Suprapubic skin (tissue), 3 donors: ENCODE measurements at regions not wholly inside any gene's neighbourhood (a gene's known extent, or its start where the extent isn't known, plus 50 kb on each side); places are given as distances from the start of the nearest gene placed in this dataset.

ENCODE experiments used
- CTCF ChIP-seq, 2 donors: fragments of 200-600 bp in 1 of 2; fragments of 450-650 bp in 1 of 2; sonication (generic) in 1 of 2; IDR thresholded peaks; one replicate each; pipeline ENCODE4 v1.5.1; 2016 to 2019; ENCODE audit warnings: antibody characterized with exemption in 2 of 2, mild to moderate bottlenecking in 1 of 2, moderate library complexity in 1 of 2
- POLR2A ChIP-seq, 2 donors: fragments of 450-650 bp; IDR thresholded peaks; one replicate each; pipeline ENCODE4 v1.6.1; 2017; ENCODE audit warnings: antibody characterized with exemption in 2 of 2, mild to moderate bottlenecking in 2 of 2, moderate library complexity in 2 of 2

- TF ChIP-seq CTCF (IDR thresholded peaks at IDR 0.05) (no peak), POLR2A (IDR thresholded peaks at IDR 0.05) (no peak)
Measured at GRCh38 chr17:5941258-5941657, 128.9 kb upstream of the WSCD1 start.
